GM21723 (cell line): ENCODE measurements at regions not wholly inside any gene's neighbourhood (a gene's known extent, or its start where the extent isn't known, plus 50 kb on each side); places are given as distances from the start of the nearest gene placed in this dataset.
"Not testable (repeated sequence)": the region's sequence is repeated elsewhere in the genome, so short reads cannot be mapped to it uniquely, and the experiment has no call there.

Experiments used
- ATAC-seq: cut with Tn5 transposase; IDR thresholded peaks from one replicate; pipeline ENCODE4 v1.9.1; 2021; ENCODE audit warnings: mild to moderate bottlenecking, moderate library complexity; ENCODE audit not compliant: unreplicated experiment

DNA sequence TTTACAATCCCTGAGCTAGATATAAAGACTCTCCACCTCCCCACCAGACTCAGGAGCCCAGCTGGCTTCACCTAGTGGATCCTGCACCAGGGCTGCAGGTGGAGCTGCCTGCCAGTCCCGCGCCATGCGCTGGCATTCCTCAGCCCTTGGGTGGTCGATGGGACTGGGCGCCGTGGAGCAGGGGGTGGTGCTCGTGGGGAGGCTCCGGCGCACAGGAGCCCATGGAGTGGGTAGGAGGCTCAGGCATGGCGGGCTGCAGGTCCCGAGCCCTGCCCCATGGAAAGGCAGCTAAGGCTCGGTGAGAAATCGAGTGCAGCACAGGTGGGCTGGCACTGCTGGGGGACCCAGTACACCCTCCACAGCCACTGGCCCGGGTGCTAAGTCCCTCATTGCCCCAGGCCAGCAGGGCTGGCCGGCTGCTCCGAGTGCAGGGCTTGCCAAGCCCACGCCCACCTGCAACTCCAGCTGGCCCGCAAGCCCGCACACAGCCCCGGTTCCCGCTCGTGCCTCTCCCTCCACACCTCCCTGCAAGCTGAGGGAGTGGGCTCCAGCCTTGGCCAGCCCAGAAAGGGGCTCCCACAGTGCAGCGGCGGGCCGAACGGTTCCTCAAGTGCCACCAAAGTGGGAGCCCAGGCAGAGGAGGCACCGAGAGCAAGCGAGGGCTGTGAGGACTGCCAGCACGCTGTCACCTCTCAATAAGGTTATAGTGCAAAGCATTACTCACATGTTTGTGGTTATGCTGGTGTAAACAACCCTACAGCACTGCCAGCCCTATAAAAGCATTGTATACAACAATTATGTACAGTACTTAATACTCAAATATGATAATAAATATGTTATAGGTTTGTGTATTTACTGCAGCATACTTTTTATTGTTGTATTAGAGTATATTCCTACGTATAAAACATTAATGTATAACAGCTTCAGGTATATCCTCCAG is 757.3 kb downstream of the SLC6A15 start:
- not testable (repeated sequence) for ATAC-seq

- not testable (repeated sequence) for ATAC-seq
These were observed 758.1 kb downstream of the SLC6A15 start for GRCh38 chr12:84154439-84154990.

DNA sequence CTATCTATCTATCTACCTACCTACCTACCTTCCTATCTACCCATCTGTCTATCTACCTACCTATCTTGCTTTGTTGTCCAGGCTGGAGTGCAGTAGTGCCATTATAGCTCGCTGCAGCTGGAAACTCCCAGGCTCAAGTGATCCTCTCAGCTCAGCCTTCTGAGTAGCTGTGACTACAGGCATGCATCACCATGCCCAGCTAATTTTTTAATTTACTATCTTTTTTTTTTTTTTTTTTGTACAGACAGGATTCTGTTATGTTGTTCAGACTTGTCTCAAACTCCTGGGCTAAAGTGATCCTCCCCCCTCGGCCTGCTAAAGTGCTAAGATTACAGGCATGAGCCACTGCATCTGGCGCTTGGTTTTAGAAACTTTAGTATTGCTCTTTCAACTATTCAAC is 762.4 kb downstream of the SLC6A15 start:
- ATAC-seq: no peak

DNA sequence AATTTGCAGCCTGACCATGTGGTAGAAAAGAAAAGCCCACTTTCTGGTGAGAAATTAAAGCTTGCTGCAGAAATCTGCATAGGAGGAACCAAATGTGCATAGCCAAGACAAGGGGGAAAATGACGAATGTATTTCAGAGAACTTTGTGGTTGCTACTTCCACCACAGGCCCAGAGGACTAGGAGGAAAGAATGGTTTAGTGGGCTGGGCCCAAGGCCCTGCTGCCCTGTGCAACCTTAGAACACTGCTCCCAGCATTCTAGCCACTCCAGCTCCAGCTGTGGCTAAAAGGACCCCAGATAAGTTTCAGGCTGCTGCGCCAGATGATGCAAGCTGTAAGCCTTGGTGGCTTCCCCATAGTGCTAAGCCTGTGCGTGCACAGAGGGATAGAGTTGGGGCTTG is 764.3 kb downstream of the SLC6A15 start:
- no peak for ATAC-seq

DNA sequence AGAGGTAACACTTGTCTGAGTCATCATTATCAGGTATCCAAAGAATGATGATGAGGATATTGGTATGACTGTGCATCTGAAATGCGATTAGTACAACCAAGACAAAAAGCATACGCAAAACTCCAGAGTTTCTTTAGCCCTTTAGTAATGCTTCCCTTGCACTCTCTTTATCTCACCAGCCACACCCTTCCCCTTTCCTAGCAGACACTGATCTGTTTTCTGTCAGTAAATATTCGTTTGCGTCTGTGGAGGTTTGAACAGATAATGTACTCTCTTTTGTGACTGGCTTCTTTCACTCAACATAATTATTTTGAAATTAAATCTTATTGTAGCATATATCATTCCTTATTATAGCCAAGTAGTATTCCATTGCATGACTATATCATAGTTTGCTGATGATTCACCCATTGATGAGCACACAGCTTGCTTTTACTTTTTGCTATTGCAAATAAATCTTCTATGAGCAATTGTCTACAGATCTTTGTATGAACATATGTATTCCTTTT is 775.7 kb downstream of the SLC6A15 start:
- ATAC-seq: no peak

DNA sequence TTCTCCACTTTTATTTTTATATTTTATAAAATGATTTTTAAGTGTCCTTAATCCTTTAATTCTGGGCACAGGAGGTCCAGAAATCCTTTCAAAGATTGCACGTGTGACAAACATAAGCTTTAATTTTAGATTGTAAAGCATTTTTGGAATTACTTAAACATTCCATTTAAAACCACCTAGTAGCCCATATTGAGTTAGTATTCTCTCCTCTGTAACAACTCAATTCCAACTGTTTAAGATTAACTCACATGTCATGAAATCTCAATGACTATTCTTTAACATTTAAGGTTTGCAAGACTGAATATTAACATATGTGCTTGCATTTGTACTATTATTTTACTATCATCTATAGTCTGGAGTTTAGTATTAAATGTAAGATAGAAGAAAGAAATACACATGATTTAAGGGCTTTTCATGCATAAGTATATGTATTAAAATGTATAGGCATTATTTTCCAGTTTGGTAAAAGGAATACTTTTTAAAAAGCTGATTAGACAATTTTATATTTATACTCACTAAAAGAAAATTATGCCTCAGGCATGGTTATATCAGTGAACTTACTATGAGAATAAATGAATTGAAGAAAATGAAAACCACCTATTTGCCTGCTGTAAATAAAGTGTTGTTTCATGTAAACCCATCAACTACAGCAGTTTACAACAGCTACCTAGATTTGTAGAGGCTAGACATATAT is 776.9 kb downstream of the SLC6A15 start:
- ATAC-seq: no peak

- ATAC-seq: no peak
These were observed 777.7 kb downstream of the SLC6A15 start for GRCh38 chr12:84134797-84135366.

- ATAC-seq: no peak
These were observed 781.5 kb downstream of the SLC6A15 start for GRCh38 chr12:84131076-84131475.

GRCh38 chr12:84128117-84128991 is 784.2 kb downstream of the SLC6A15 start:
- ATAC-seq: no peak

DNA sequence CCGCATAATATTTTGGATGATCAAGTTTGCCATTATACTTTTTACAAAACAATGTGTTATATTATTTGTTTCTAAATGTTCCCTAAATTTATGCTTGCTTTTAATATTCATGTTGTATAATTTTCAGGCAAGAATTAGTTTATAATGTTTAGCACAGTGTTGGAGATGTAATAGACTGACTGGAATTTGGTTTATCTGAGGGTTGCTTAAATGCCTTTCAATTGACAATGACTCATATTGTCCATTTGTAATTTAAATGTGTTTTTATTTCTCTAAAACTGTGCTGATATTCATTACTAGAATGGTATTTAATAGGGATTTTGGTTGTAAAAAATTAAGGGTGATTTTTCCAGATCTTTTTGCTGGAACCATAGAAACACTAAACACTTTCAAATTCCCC is 788.4 kb downstream of the SLC6A15 start:
- ATAC-seq: no peak

- ATAC-seq: no peak
These were observed 795.4 kb downstream of the SLC6A15 start for GRCh38 chr12:84117190-84117589.

DNA sequence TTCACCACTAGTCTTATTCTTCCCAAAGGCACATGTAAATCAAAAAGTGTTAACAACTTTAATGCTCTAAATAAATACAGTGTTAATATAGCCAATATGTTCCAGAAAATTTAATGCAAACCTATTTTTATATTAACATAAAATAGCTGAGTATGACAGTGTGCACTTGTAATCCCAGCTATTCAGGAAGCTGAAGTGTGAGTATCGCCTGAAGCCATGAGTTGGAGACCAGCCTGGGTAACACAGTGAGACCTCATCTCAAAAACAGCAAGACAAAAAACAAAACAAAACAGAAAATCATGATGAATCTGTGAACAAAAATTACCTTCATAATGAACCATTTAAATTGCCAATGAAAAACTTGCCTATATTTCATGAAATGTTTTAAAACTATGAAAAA is 798.9 kb downstream of the SLC6A15 start:
- ATAC-seq: no peak

- not testable (repeated sequence) for ATAC-seq
These were observed 808.7 kb downstream of the SLC6A15 start for GRCh38 chr12:84103886-84104285.

- ATAC-seq: not testable (repeated sequence)
These were observed 810.6 kb downstream of the SLC6A15 start for GRCh38 chr12:84101963-84102362.

DNA sequence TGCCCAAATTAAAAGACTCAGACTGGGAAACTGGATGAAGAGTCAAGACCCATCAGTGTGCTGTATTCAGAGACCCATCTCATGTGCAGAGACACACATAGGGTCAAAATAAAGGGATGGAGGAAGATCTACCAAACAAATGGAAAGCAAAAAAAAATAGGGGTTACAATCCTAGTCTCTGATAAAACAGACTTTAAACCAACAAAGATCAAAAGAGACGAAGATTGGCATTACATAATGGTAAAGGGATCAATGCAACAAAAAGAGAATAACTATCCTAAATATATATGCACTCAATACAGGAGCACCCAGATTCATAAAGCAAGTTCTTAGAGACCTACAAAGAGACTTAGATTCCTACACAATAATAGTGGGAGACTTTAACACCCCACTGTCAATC is 813.0 kb downstream of the SLC6A15 start:
- ATAC-seq: not testable (repeated sequence)

GRCh38 chr12:84091651-84092050 is 820.9 kb downstream of the SLC6A15 start:
- no peak for ATAC-seq

- no peak for ATAC-seq
These were observed 823.2 kb downstream of the SLC6A15 start for GRCh38 chr12:84089356-84089755.

DNA sequence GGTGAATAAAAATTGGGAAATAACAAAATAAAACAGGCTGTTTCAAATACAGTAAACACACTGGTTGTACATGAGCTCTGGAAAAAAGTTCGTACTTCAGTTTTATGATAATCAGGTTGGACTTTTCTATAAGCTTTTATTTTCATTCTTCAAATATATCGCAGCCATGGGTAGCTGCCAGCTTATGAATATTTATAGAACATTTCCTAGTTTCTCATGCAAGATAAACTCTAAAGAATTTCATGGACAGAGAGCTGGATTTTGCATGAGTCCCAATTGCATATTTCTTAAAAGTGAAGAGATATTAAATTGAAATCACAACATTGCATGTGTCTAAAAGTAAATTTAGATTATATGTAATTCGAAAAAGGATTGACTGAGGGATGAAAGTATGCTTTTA is 827.6 kb downstream of the SLC6A15 start:
- ATAC-seq: no peak

DNA sequence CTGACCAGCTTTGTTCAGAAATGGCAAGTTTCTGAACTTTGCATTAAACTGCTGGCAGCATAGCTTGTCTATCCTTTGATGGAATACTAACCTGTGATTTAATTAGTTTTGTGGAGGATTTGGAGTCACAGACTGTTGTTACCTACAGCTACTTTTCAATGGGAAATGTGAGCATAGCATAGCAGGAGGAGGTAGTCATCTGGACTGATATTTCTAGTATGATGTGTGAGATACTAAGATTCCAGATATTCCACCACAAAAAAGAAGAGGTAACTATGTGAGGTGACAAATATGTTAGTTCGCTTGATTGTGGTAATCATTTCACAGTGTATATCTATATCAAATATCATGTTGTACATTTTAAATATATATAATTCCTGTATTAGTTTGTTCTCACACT is 833.0 kb downstream of the SLC6A15 start:
- no peak for ATAC-seq

DNA sequence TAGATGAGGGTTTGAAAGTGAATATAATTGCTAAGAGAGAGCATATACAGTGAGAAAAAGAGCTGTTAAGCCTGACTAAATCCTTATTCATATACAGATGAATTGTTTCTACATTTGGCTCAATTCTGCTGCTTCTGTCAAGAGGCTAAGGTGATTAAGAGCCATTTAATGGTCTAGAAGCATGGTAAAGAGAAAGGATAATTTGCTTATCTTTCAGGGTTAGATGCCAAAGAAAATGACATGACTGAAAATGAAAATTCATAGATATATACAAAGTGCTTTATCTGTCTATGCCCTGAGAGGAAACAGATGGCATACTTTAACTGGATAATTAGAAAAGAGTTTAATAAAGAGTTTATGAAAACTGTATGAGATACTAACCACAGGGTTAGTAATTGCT is 834.9 kb downstream of the SLC6A15 start:
- ATAC-seq: no peak
